ENCODE measurements at regions not wholly inside any gene's neighbourhood (a gene's known extent, or its start where the extent isn't known, plus 50 kb on each side); places are given as distances from the start of the nearest gene placed in this dataset.

DNA sequence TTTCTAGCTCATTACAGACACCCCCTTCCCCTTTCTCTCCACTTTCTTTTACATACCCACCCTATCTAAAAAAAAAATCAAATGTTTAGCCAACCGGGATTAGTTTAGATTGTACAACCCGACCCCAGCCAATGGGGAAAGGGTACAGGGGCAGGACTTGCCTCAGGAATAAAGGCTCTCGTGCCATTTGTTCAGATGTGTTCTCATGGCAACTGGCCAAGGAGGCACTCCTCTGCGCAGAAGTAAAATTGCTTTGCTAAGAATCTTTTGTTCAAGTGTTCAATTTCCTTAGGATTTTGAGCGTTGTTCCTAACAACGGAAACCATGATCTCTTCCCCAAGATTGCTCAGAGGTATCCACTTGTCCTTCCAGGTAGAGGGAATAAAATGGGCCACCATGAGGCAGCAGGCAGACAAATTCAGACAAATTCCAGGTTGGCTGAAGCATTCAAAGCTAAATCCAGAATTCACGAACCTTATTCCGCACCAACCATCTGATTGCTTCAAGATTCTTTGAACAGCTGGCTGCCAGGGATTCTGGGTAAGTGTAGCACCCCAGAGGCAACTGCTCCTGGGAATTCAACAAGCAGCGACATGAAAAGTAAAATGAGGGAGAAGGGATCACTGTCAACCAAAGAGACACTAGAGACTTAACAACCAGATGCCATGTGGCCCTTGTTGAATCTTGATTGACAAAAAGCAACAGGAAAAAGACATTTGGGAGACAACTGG lies 431.8 kb downstream of the PREX1 start:
- no peaks in the 10 kb centered on the region for H3K27me3 ChIP-seq
- H3K4me3 ChIP-seq (ENCODE audit: low read depth in 1 of 2, low read length in 1 of 2) = no peak overlapping the region
- H3K9me3 ChIP-seq = peaks cover 3% of the 10 kb centered on the region
- no peaks in the 10 kb centered on the region for H3K36me3 ChIP-seq
- no peak overlapping the region for H3K27ac ChIP-seq
- no peak for TF ChIP-seq CTCF (IDR thresholded peaks at IDR 0.05)
- no peaks in the 10 kb centered on the region for H3K4me1 ChIP-seq (ENCODE audit: control insufficient read depth in 1 of 2, insufficient read depth in 1 of 2, low read depth in 1 of 2, low read length in 1 of 2)

GRCh38 chr20:48394415-48395081 lies 433.3 kb downstream of the PREX1 start:
- H3K36me3 ChIP-seq = no peaks in the 10 kb centered on the region
- H3K4me1 ChIP-seq (ENCODE audit: control insufficient read depth in 1 of 2, insufficient read depth in 1 of 2, low read depth in 1 of 2, low read length in 1 of 2) = no peaks in the 10 kb centered on the region
- no peaks in the 10 kb centered on the region for H3K27me3 ChIP-seq
- no peak overlapping the region for H3K4me3 ChIP-seq (ENCODE audit: low read depth in 1 of 2, low read length in 1 of 2)
- peaks cover 3% of the 10 kb centered on the region for H3K9me3 ChIP-seq
- no peak overlapping the region for H3K27ac ChIP-seq
- no peak for TF ChIP-seq CTCF (IDR thresholded peaks at IDR 0.05)

DNA sequence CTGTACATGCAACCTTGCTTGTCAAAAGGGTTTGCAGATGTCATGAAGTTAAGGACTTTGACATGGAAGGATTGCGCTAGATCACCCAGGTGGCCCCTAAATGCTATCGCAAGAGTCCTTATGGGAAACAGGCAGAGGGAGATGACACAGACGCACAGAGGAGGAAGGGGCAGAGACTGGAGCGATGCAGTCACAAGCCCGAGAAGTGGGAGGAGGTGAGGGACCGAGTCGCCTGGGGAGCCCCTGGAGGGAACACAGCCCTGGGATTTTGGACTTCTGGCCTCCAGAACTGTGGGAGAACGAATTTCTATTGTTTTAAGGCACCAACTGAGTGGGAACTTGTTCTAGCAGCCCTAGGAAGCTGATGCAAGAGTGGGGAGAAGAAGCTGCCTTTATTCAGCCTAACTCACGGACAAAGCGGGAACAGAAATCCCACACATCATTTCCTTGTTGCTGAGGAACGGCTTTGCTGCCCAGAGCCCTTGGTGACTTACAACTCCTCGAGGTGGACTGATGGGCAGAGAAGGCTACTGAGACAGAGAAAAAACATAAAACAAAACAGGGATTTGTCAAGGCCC lies 434.0 kb downstream of the PREX1 start:
- no peaks in the 10 kb centered on the region for H3K36me3 ChIP-seq
- no peaks in the 10 kb centered on the region for H3K4me1 ChIP-seq (ENCODE audit: control insufficient read depth in 1 of 2, insufficient read depth in 1 of 2, low read depth in 1 of 2, low read length in 1 of 2)
- H3K4me3 ChIP-seq (ENCODE audit: low read depth in 1 of 2, low read length in 1 of 2) = no peak overlapping the region
- H3K27me3 ChIP-seq = no peaks in the 10 kb centered on the region
- no peak overlapping the region for H3K27ac ChIP-seq
- TF ChIP-seq CTCF (IDR thresholded peaks at IDR 0.05) = no peak
- peaks cover 3% of the 10 kb centered on the region for H3K9me3 ChIP-seq

- no peaks in the 10 kb centered on the region for H3K4me1 ChIP-seq (ENCODE audit: control insufficient read depth in 1 of 2, insufficient read depth in 1 of 2, low read depth in 1 of 2, low read length in 1 of 2)
- H3K9me3 ChIP-seq = peaks cover 3% of the 10 kb centered on the region
- no peaks in the 10 kb centered on the region for H3K27me3 ChIP-seq
- no peak overlapping the region for H3K4me3 ChIP-seq (ENCODE audit: low read depth in 1 of 2, low read length in 1 of 2)
- no peaks in the 10 kb centered on the region for H3K36me3 ChIP-seq
- no peak for TF ChIP-seq CTCF (IDR thresholded peaks at IDR 0.05)
- H3K27ac ChIP-seq = no peak overlapping the region
Observed at GRCh38 chr20:48393311-48393685, 434.5 kb downstream of the PREX1 start.

DNA sequence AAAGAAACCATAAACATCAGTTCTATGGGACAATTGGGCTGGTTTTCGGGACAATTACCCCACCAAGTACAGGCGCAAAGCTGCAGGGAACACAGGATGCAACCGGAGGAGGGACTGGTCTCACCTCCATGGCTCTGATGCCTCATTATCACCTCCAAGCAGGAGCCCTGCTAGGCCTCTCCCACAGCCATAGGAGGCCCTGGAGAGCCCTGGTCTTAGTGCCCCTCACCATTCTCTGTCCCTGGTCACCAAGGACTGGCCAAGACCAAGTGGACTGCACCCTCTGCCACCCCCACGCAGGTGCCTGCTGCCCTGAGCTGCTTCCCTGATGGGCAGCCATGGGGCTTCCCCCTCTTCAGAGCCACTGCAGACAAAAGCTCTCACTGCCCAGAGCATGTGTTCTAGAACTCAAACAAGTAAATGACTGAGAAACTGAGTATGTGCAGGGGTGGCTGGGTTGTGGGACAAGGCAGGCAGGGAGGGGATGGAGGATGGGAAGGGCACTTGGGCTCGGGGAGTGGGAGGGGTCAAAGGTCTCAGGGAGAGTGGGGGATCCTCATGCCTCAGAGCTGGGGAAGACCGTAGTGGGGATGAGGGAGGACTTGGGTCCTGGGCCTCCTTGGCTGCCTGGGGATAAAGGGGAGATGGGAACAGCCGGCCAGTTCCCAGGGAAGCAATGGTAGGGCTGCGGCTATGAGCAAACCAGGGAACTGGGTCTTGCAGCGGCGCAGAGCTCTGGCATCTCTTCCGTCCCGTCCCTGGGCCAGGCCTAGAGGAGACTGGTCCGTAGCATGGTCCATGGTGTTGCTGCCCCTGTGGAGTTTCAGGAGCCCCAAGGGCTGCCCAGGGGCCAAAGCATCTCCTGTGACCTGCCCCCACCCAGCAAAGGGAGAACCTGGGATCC lies 435.1 kb downstream of the PREX1 start:
- no peak for TF ChIP-seq CTCF (IDR thresholded peaks at IDR 0.05)
- H3K36me3 ChIP-seq = no peaks in the 10 kb centered on the region
- no peak overlapping the region for H3K4me3 ChIP-seq (ENCODE audit: low read depth in 1 of 2, low read length in 1 of 2)

More for the DNA sequence above, 435.1 kb downstream of the PREX1 start:
- Histone ChIP-seq H3K9me3 (peaks cover 3% of the 10 kb centered on the region), H3K27ac (no peak overlapping the region), H3K27me3 (no peaks in the 10 kb centered on the region), H3K4me1 (ENCODE audit: control insufficient read depth in 1 of 2, insufficient read depth in 1 of 2, low read depth in 1 of 2, low read length in 1 of 2) (no peaks in the 10 kb centered on the region)
